PFSK-1 (cell line): ENCODE measurements at regions not wholly inside any gene's neighbourhood (a gene's known extent, or its start where the extent isn't known, plus 50 kb on each side); places are given as distances from the start of the nearest gene placed in this dataset.

ENCODE experiments used
- FOXP2 ChIP-seq: optimal IDR thresholded peaks from 2 replicates; pipeline ENCODE3; 2011; ENCODE audit warnings: borderline replicate concordance, control low read depth, inconsistent platforms; ENCODE audit not compliant: insufficient read depth; ENCODE audit errors: extremely low read length, extremely low read depth
- POLR2AphosphoS5 ChIP-seq: IDR thresholded peaks from 2 replicates; pipeline ENCODE4 v1.6.1; 2012; ENCODE audit warnings: low read depth, mild to moderate bottlenecking, control low read depth, low read length, moderate library complexity
- REST ChIP-seq, 2 experiments: IDR thresholded peaks; 2 replicates each; pipeline versions ENCODE4 v1.6.1 to v1.8.0; 2011 to 2012; ENCODE audit warnings: low read depth in 2 of 2, low read length in 2 of 2, control low read depth in 1 of 2, inconsistent platforms in 1 of 2, mild to moderate bottlenecking in 1 of 2, moderate library complexity in 1 of 2; ENCODE audit not compliant: insufficient read depth in 1 of 2
- SIN3A ChIP-seq: IDR thresholded peaks from 2 replicates; pipeline ENCODE4 v1.6.1; 2012; ENCODE audit warnings: mild to moderate bottlenecking, low read length, moderate library complexity, borderline replicate concordance; ENCODE audit not compliant: insufficient read depth
- TAF1 ChIP-seq: IDR thresholded peaks from 2 replicates; pipeline ENCODE4 v1.6.1; 2012; ENCODE audit warnings: low read length, control low read depth, borderline replicate concordance; ENCODE audit not compliant: insufficient read depth

- TF ChIP-seq FOXP2 (no peak), TAF1 (no peak), POLR2AphosphoS5 (no peak), SIN3A (no peak), REST (IDR thresholded peaks at IDR 0.05; ENCODE audit: insufficient read depth in 1 of 2, low read depth in 2 of 2, low read length in 2 of 2) (no peak)
These were observed 110.5 kb upstream of the NYAP2 start for GRCh38 chr2:225288986-225289385.

- TF ChIP-seq POLR2AphosphoS5 (no peak), SIN3A (no peak), TAF1 (no peak), FOXP2 (no peak), REST (IDR thresholded peaks at IDR 0.05; ENCODE audit: insufficient read depth in 1 of 2, low read depth in 2 of 2, low read length in 2 of 2) (no peak)
These were observed 116.4 kb upstream of the NYAP2 start for GRCh38 chr2:225282858-225283710.

- TF ChIP-seq TAF1 (no peak), REST (IDR thresholded peaks at IDR 0.05; ENCODE audit: insufficient read depth in 1 of 2, low read depth in 2 of 2, low read length in 2 of 2) (no peak), FOXP2 (no peak), SIN3A (no peak), POLR2AphosphoS5 (no peak)
These were observed 123.3 kb upstream of the NYAP2 start for GRCh38 chr2:225276207-225276606.

- TF ChIP-seq REST (IDR thresholded peaks at IDR 0.05; ENCODE audit: insufficient read depth in 1 of 2, low read depth in 2 of 2, low read length in 2 of 2) (no peak), SIN3A (no peak), TAF1 (no peak), FOXP2 (no peak), POLR2AphosphoS5 (no peak)
These were observed 124.1 kb upstream of the NYAP2 start for GRCh38 chr2:225275443-225275842.
